Glutamatergic neuron (in vitro differentiated cells): ENCODE measurements at regions not wholly inside any gene's neighbourhood (a gene's known extent, or its start where the extent isn't known, plus 50 kb on each side); places are given as distances from the start of the nearest gene placed in this dataset.

ENCODE experiments used
- DNase-seq: peaks from one replicate; pipeline ENCODE4 v3.0.0; 2022
- H3K27ac Mint-ChIP-seq: one replicate; pipeline ENCODE4 v1.8.0; 2020; ENCODE audit warnings: mild to moderate bottlenecking, mixed read lengths, inconsistent platforms; ENCODE audit not compliant: unreplicated experiment
- H3K27me3 Mint-ChIP-seq: one replicate; pipeline ENCODE4 v1.8.0; 2020; ENCODE audit warnings: mild to moderate bottlenecking, moderate library complexity, mixed read lengths, inconsistent platforms; ENCODE audit not compliant: unreplicated experiment
- H3K36me3 Mint-ChIP-seq: one replicate; pipeline ENCODE4 v1.8.0; 2020; ENCODE audit warnings: mild to moderate bottlenecking, mixed read lengths, inconsistent platforms; ENCODE audit not compliant: unreplicated experiment
- H3K4me1 Mint-ChIP-seq: one replicate; pipeline ENCODE4 v1.8.0; 2020; ENCODE audit warnings: mild to moderate bottlenecking, low read depth, mixed read lengths, inconsistent platforms; ENCODE audit not compliant: unreplicated experiment
- H3K4me3 Mint-ChIP-seq: one replicate; pipeline ENCODE4 v1.8.0; 2020; ENCODE audit warnings: mild to moderate bottlenecking, mixed read lengths, inconsistent platforms; ENCODE audit not compliant: unreplicated experiment
- H3K9me3 Mint-ChIP-seq: one replicate; pipeline ENCODE4 v1.8.0; 2020; ENCODE audit warnings: mild to moderate bottlenecking, moderate library complexity, mixed read lengths, inconsistent platforms; ENCODE audit not compliant: unreplicated experiment
- TF ChIP-seq, protein P1 (sequence below): fragments of 200-600 bp; sonication (generic); IDR thresholded peaks from one replicate; pipeline ENCODE4 v1.5.0; 2021; ENCODE audit not compliant: partially characterized antibody, unreplicated experiment

DNA sequence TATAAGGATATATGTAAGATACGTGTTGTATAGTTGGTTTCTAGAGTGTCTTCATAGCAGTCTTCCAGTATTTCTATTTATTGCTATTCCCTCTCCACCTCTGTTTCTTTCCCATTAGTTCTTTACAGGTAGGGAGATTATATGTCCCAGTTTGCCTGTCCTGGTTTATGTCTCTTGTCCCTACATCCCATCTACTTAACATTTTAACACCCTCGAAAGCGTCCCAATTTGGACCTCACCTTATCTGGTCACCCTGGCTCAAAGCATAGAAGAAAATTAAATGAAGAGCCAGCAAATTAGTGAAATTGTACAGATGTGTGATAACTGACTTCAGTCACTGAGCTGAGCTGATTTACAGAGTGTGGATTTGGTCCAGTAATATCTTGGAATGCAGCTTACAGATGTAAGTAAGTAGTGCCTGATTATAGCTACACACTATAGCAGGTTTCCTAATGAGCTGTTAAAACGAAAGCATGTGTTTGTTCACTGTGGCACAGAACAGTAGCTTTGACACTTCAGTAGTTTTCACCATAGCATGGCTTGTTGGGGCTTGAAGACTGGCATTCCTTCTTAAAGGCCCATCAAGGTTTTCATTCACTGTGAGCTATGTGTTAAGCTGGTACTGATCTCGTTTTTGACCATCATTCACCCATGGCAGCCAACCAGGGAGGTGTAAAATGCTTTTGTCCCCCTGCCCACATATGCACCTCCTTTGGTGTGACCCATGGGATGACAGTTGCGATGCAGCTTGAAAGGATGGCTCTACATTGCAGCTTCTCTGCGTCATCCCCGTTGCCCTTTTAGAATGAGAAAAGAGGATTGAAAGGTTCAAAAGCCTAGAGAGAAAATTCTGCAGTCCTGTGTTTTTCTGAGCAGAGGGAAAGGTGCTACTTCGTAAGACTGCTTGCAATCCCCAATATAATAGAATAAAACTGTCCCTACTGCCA, 192.1 kb upstream of the DMRT1 start:
- peaks cover 6% of the 10 kb centered on the region for H3K9me3 Mint-ChIP-seq
- H3K36me3 Mint-ChIP-seq: no peaks in the 10 kb centered on the region
- peak; percentile 21 for DNase-seq
- peaks cover 31% of the 10 kb centered on the region for H3K4me1 Mint-ChIP-seq
- H3K4me3 Mint-ChIP-seq: no peak overlapping the region
- no peak overlapping the region for H3K27ac Mint-ChIP-seq
- H3K27me3 Mint-ChIP-seq: peaks cover 6% of the 10 kb centered on the region
- TF ChIP-seq, protein P1, sequence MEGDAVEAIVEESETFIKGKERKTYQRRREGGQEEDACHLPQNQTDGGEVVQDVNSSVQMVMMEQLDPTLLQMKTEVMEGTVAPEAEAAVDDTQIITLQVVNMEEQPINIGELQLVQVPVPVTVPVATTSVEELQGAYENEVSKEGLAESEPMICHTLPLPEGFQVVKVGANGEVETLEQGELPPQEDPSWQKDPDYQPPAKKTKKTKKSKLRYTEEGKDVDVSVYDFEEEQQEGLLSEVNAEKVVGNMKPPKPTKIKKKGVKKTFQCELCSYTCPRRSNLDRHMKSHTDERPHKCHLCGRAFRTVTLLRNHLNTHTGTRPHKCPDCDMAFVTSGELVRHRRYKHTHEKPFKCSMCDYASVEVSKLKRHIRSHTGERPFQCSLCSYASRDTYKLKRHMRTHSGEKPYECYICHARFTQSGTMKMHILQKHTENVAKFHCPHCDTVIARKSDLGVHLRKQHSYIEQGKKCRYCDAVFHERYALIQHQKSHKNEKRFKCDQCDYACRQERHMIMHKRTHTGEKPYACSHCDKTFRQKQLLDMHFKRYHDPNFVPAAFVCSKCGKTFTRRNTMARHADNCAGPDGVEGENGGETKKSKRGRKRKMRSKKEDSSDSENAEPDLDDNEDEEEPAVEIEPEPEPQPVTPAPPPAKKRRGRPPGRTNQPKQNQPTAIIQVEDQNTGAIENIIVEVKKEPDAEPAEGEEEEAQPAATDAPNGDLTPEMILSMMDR: no peak

DNA sequence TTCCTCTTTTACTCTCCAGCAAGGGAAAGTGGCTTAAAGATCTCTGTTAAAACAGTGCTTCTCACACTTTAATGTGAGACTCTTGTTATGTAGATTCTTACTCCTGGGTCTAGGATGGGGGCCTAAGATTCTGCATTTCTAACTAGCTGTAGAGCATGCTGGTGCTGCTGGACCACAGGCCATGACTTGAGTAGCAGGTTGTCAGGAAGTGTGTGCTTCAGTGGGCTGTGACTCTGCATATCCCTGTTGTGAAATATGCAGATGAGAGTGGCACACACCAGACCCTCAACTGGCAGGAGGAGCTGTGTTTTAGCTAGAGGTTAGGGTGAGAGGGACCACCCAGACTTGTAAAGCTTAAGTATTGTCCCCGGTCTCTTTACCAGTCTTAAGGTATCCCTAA, 191.1 kb upstream of the DMRT1 start:
- Mint-ChIP-seq H3K36me3 (no peaks in the 10 kb centered on the region), H3K27ac (peak overlapping the region; percentile 57), H3K27me3 (peaks cover 6% of the 10 kb centered on the region), H3K4me3 (no peak overlapping the region), H3K9me3 (peaks cover 6% of the 10 kb centered on the region), H3K4me1 (peaks cover 31% of the 10 kb centered on the region)
- TF ChIP-seq, protein P1: no peak
- no peak for DNase-seq

DNA sequence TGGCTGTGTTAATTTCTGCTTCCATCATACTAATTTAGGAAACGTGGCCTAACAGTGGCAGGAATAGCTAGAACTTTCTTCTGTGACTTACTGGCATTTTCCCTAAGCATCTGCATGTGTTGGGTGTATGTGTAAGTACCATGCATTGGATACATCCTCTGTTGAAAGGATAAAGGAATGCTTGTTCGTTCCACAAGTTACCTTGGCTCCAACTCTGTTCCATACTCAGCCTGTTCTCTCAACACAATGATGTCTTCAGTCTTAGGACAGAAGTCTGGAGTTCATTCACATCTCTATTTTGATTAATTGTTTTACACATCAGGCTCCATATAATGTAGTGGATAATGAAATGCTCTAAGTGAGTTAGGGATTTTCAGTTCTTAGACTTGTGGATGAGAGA, 190.1 kb upstream of the DMRT1 start:
- TF ChIP-seq, protein P1: no peak
- H3K9me3 Mint-ChIP-seq: peaks cover 6% of the 10 kb centered on the region
- no peak for DNase-seq
- peaks cover 36% of the 10 kb centered on the region for H3K4me1 Mint-ChIP-seq
- no peaks in the 10 kb centered on the region for H3K36me3 Mint-ChIP-seq
- no peak overlapping the region for H3K4me3 Mint-ChIP-seq
- peaks cover 6% of the 10 kb centered on the region for H3K27me3 Mint-ChIP-seq
- no peak overlapping the region for H3K27ac Mint-ChIP-seq

DNA sequence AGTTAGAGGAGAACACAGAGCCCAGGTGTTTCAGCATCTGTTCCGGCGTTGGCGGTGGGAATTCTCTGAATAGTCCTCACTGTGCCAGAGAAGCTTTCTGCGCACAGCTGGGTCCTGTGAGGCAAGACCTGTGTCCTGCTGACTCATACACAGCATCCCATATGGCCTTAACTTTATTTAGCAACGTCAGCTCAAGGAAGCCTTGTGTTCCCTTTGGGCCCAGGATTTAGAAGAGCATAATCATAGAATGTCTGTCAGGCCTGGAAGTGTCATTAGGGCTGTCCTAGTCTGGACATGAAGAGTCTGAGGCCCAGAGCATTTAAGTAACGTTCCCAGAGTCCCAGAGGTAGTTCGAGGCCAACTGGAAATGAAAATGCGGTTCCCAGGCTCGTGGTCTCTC, 188.6 kb upstream of the DMRT1 start:
- Mint-ChIP-seq H3K27ac (peak overlapping the region; percentile 83), H3K36me3 (no peaks in the 10 kb centered on the region), H3K4me1 (peaks cover 41% of the 10 kb centered on the region), H3K9me3 (peaks cover 6% of the 10 kb centered on the region), H3K4me3 (no peak overlapping the region), H3K27me3 (peaks cover 6% of the 10 kb centered on the region)
- peak; percentile 34 for DNase-seq
- TF ChIP-seq, protein P1: no peak

DNA sequence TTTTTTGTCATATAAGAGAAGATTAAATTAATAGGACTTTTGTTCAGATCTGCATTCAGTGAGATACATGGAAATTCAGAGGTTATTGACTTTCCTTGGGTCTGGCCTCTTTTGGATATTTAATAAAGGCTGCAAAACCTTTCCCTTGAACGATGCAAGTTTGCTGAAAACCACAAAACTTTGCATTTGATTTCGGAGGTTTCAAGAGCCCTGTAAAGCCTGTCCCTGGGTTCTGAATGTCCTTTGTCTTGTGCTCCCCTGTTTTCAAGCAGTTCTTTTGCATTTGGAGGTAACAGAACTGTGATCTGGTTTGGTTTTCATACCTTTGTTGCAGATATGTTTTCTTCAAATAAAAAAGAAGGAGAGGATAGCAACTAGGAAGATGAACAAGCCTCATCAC, 188.1 kb upstream of the DMRT1 start:
- TF ChIP-seq, protein P1: no peak
- Mint-ChIP-seq H3K36me3 (no peaks in the 10 kb centered on the region), H3K4me1 (peaks cover 41% of the 10 kb centered on the region), H3K9me3 (peaks cover 6% of the 10 kb centered on the region), H3K27me3 (peaks cover 6% of the 10 kb centered on the region), H3K4me3 (no peak overlapping the region), H3K27ac (peak overlapping the region; percentile 83)
- DNase-seq: no peak
